Natural killer cell (primary cell): ENCODE measurements at regions not wholly inside any gene's neighbourhood (a gene's known extent, or its start where the extent isn't known, plus 50 kb on each side); places are given as distances from the start of the nearest gene placed in this dataset.

ENCODE experiments used
- ATAC-seq, 3 donors: fragments of 150-1000 bp in 2 of 3; fragments of 200-7000 bp in 1 of 3; cut with Tn5 transposase; 1 replicate in 1 of 3; 2 replicates in 2 of 3; pipeline ENCODE4 v1.10.0; 2021; ENCODE audit warnings: mild to moderate bottlenecking in 2 of 3, moderate library complexity in 2 of 3
- DNase-seq, 2 donors: peaks; one replicate each; pipeline versions ENCODE4 v3.0.0 to v3.0.0-alpha.2; 2013 to 2021; ENCODE audit warnings: mixed read lengths in 1 of 2
- H3K27ac ChIP-seq: one replicate; pipeline ENCODE4 v1.5.1; 2013; ENCODE audit warnings: mild to moderate bottlenecking, low read length
- H3K27me3 ChIP-seq: one replicate; pipeline ENCODE4 v1.6.1; 2013; ENCODE audit warnings: low read length; ENCODE audit not compliant: control insufficient read depth, insufficient read depth
- H3K36me3 ChIP-seq: one replicate; pipeline ENCODE4 v1.6.1; 2013; ENCODE audit warnings: low read length; ENCODE audit not compliant: control insufficient read depth, insufficient read depth
- H3K4me1 ChIP-seq: one replicate; pipeline ENCODE4 v1.6.1; 2013; ENCODE audit warnings: low read length; ENCODE audit not compliant: control insufficient read depth, insufficient read depth
- H3K4me3 ChIP-seq: one replicate; pipeline ENCODE4 v1.5.1; 2013; ENCODE audit warnings: low read length
- H3K9me3 ChIP-seq: one replicate; pipeline ENCODE4 v1.6.1; 2013; ENCODE audit warnings: low read length; ENCODE audit not compliant: control insufficient read depth, insufficient read depth
- H3K27ac Mint-ChIP-seq, 2 donors: one replicate each; pipeline ENCODE4 v1.8.0; 2022; ENCODE audit warnings: mild to moderate bottlenecking in 2 of 2, mixed read lengths in 2 of 2, moderate library complexity in 1 of 2
- H3K27me3 Mint-ChIP-seq, 2 donors: one replicate each; pipeline ENCODE4 v1.8.0; 2022; ENCODE audit warnings: low read depth in 2 of 2, mixed read lengths in 2 of 2
- H3K36me3 Mint-ChIP-seq: one replicate; pipeline ENCODE4 v1.8.0; 2022; ENCODE audit warnings: mixed read lengths
- H3K4me1 Mint-ChIP-seq, 2 donors: one replicate each; pipeline ENCODE4 v1.8.0; 2022; ENCODE audit warnings: mixed read lengths in 2 of 2
- H3K4me3 Mint-ChIP-seq: one replicate; pipeline ENCODE4 v1.8.0; 2022; ENCODE audit warnings: mild to moderate bottlenecking, moderate library complexity, mixed read lengths
- H3K9me3 Mint-ChIP-seq, 2 donors: one replicate each; pipeline ENCODE4 v1.8.0; 2022; ENCODE audit warnings: mixed read lengths in 2 of 2
- CTCF ChIP-seq: fragments of 200-600 bp; IDR thresholded peaks from one replicate; pipeline ENCODE4 v1.8.0; 2022; ENCODE audit warnings: antibody characterized with exemption
- WGBS: methylation state at CpG from one replicate; pipeline ENCODE4 v1.1.7; 2013; ENCODE audit warnings: missing lambda C conversion rate; ENCODE audit not compliant: insufficient coverage; 5-methylcytosine and 5-hydroxymethylcytosine counted together
- intact Hi-C: fragments of 100-400 bp; cut with micrococcal nuclease; formaldehyde crosslinking; loops from one replicate; pipeline ENCODE4 v1.14.2; 2022

- Histone ChIP-seq H3K27ac (no peak overlapping the region), H3K4me1 (no peaks in the 10 kb centered on the region), H3K36me3 (no peaks in the 10 kb centered on the region), H3K4me3 (no peak overlapping the region), H3K27me3 (no peaks in the 10 kb centered on the region), H3K9me3 (no peaks in the 10 kb centered on the region)
- TF ChIP-seq CTCF, result no peak
- DNase-seq (no peak), ATAC-seq (no peak)
- intact Hi-C loops, result no loop called here
- no peaks in the 10 kb centered on the region for H3K4me1 Mint-ChIP-seq
- no peaks in the 10 kb centered on the region for H3K9me3 Mint-ChIP-seq
- no peak overlapping the region for H3K27ac Mint-ChIP-seq
- WGBS, result 91% methylated on average over 10 of the region's 10 CpGs
- H3K27me3 Mint-ChIP-seq, result peaks cover 41 to 43% of the 10 kb centered on the region in 2 donors
- no peak overlapping the region for H3K4me3 Mint-ChIP-seq
- H3K36me3 Mint-ChIP-seq, result no peaks in the 10 kb centered on the region
Observed at GRCh38 chr18:22604390-22604985, 186.8 kb upstream of the CTAGE1 start.

GRCh38 chr18:22604986-22605421 is 187.3 kb upstream of the CTAGE1 start:
- no peak overlapping the region for H3K4me3 ChIP-seq
- 79% methylated on average over 2 of the region's 3 CpGs for WGBS
- ATAC-seq, result no peak

GRCh38 chr18:22605736-22606135 is 188.0 kb upstream of the CTAGE1 start:
- Mint-ChIP-seq H3K27me3 (peaks cover 36 to 40% of the 10 kb centered on the region in 2 donors), H3K4me3 (no peak overlapping the region), H3K36me3 (no peaks in the 10 kb centered on the region), H3K27ac (no peak overlapping the region), H3K9me3 (no peaks in the 10 kb centered on the region), H3K4me1 (no peaks in the 10 kb centered on the region)
- no peaks in the 10 kb centered on the region for H3K9me3 ChIP-seq
- H3K27ac ChIP-seq, result no peak overlapping the region
- 71% methylated on average over 4 of the region's 4 CpGs for WGBS
- no peak overlapping the region for H3K4me3 ChIP-seq
- intact Hi-C loops, result no loop called here
- no peak for TF ChIP-seq CTCF
- DNase-seq (no peak), ATAC-seq (no peak)
- H3K36me3 ChIP-seq, result no peaks in the 10 kb centered on the region
- no peaks in the 10 kb centered on the region for H3K4me1 ChIP-seq
- H3K27me3 ChIP-seq, result no peaks in the 10 kb centered on the region

More at GRCh38 chr18:22604986-22605421, 187.3 kb upstream of the CTAGE1 start:
- Histone ChIP-seq H3K4me1 (no peaks in the 10 kb centered on the region), H3K36me3 (no peaks in the 10 kb centered on the region), H3K27ac (no peak overlapping the region), H3K27me3 (no peaks in the 10 kb centered on the region), H3K9me3 (no peaks in the 10 kb centered on the region)
- Mint-ChIP-seq H3K4me3 (no peak overlapping the region), H3K9me3 (no peaks in the 10 kb centered on the region), H3K27ac (no peak overlapping the region), H3K4me1 (no peaks in the 10 kb centered on the region), H3K27me3 (peaks cover 41% of the 10 kb centered on the region in 2 donors), H3K36me3 (no peaks in the 10 kb centered on the region)
- intact Hi-C loops, result no loop called here
- DNase-seq, result no peak
- no peak for TF ChIP-seq CTCF
